ENCODE measurements at regions not wholly inside any gene's neighbourhood (a gene's known extent, or its start where the extent isn't known, plus 50 kb on each side); places are given as distances from the start of the nearest gene placed in this dataset.

GRCh38 chr1:95169548-95169947, 52.4 kb downstream of the TLCD4 start:
- Histone ChIP-seq H3K79me2 (ENCODE audit: insufficient read depth, low read length) (no peaks in the 10 kb centered on the region), H3K27me3 (ENCODE audit: insufficient read depth, low read length) (no peaks in the 10 kb centered on the region), H4K20me1 (ENCODE audit: insufficient read depth, low read length) (no peaks in the 10 kb centered on the region), H3K9ac (ENCODE audit: low read length) (no peak overlapping the region), H3K4me2 (ENCODE audit: low read length) (no peak overlapping the region), H3K4me3 (ENCODE audit: insufficient read depth, low read depth, low read length) (no peak overlapping the region), H3K4me1 (ENCODE audit: insufficient read depth, low read length) (no peaks in the 10 kb centered on the region), H2AFZ (ENCODE audit: low read depth, low read length) (no peak overlapping the region), H3K9me3 (ENCODE audit: insufficient read depth, low read depth, low read length) (no peaks in the 10 kb centered on the region), H3K27ac (ENCODE audit: low read depth, low read length) (no peak overlapping the region), H3K36me3 (ENCODE audit: insufficient read depth, low read length) (no peaks in the 10 kb centered on the region)
- Mint-ChIP-seq H3K27me3 (ENCODE audit: low read depth, unreplicated experiment) (no peaks in the 10 kb centered on the region), H3K36me3 (ENCODE audit: low read depth, unreplicated experiment) (peaks cover 2% of the 10 kb centered on the region), H3K4me3 (ENCODE audit: unreplicated experiment) (no peak overlapping the region), H3K27ac (ENCODE audit: unreplicated experiment) (no peak overlapping the region), H3K9me3 (ENCODE audit: unreplicated experiment) (peaks cover 10% of the 10 kb centered on the region), H3K4me1 (ENCODE audit: low read depth, unreplicated experiment) (peaks cover 10% of the 10 kb centered on the region)
- FAIRE-seq (no peak), DNase-seq (ENCODE audit: low read depth) (peak; percentile 10)
- TF ChIP-seq EZH2 (IDR thresholded peaks at IDR 0.05; ENCODE audit: insufficient read depth, low read length) (no peak), CTCF (IDR thresholded peaks at IDR 0.05; ENCODE audit: insufficient read depth, low read depth, low read length) (no peak)

- Mint-ChIP-seq H3K4me1 (ENCODE audit: low read depth, unreplicated experiment) (peaks cover 10% of the 10 kb centered on the region), H3K27me3 (ENCODE audit: low read depth, unreplicated experiment) (no peaks in the 10 kb centered on the region), H3K36me3 (ENCODE audit: low read depth, unreplicated experiment) (peaks cover 2% of the 10 kb centered on the region), H3K9me3 (ENCODE audit: unreplicated experiment) (peaks cover 7% of the 10 kb centered on the region), H3K4me3 (ENCODE audit: unreplicated experiment) (no peak overlapping the region), H3K27ac (ENCODE audit: unreplicated experiment) (no peak overlapping the region)
- Histone ChIP-seq H3K79me2 (ENCODE audit: insufficient read depth, low read length) (no peaks in the 10 kb centered on the region), H3K9ac (ENCODE audit: low read length) (no peak overlapping the region), H3K4me2 (ENCODE audit: low read length) (no peak overlapping the region), H3K4me1 (ENCODE audit: insufficient read depth, low read length) (no peaks in the 10 kb centered on the region), H3K27me3 (ENCODE audit: insufficient read depth, low read length) (no peaks in the 10 kb centered on the region), H2AFZ (ENCODE audit: low read depth, low read length) (no peak overlapping the region), H3K9me3 (ENCODE audit: insufficient read depth, low read depth, low read length) (no peaks in the 10 kb centered on the region), H3K27ac (ENCODE audit: low read depth, low read length) (no peak overlapping the region), H3K4me3 (ENCODE audit: insufficient read depth, low read depth, low read length) (no peak overlapping the region), H4K20me1 (ENCODE audit: insufficient read depth, low read length) (no peaks in the 10 kb centered on the region), H3K36me3 (ENCODE audit: insufficient read depth, low read length) (no peaks in the 10 kb centered on the region)
- FAIRE-seq: no peak
- TF ChIP-seq CTCF (IDR thresholded peaks at IDR 0.05; ENCODE audit: insufficient read depth, low read depth, low read length) (no peak), EZH2 (IDR thresholded peaks at IDR 0.05; ENCODE audit: insufficient read depth, low read length) (no peak)
- DNase-seq (ENCODE audit: low read depth): no peak
Observed at GRCh38 chr1:95171270-95172245, 54.4 kb downstream of the TLCD4 start.

GRCh38 chr1:95176861-95177260, 57.1 kb upstream of the RWDD3 start:
- H4K20me1 ChIP-seq (ENCODE audit: insufficient read depth, low read length): no peaks in the 10 kb centered on the region
- no peaks in the 10 kb centered on the region for H3K27me3 ChIP-seq (ENCODE audit: insufficient read depth, low read length)
- DNase-seq (ENCODE audit: low read depth): no peak
- no peak overlapping the region for H3K4me3 ChIP-seq (ENCODE audit: insufficient read depth, low read depth, low read length)
- TF ChIP-seq CTCF (IDR thresholded peaks at IDR 0.05; ENCODE audit: insufficient read depth, low read depth, low read length) (no peak), EZH2 (IDR thresholded peaks at IDR 0.05; ENCODE audit: insufficient read depth, low read length) (no peak)
- H3K9me3 Mint-ChIP-seq (ENCODE audit: unreplicated experiment): no peaks in the 10 kb centered on the region
- no peaks in the 10 kb centered on the region for H3K4me1 Mint-ChIP-seq (ENCODE audit: low read depth, unreplicated experiment)
- H3K79me2 ChIP-seq (ENCODE audit: insufficient read depth, low read length): no peaks in the 10 kb centered on the region
- H3K27ac ChIP-seq (ENCODE audit: low read depth, low read length): no peak overlapping the region
- no peak overlapping the region for H3K4me3 Mint-ChIP-seq (ENCODE audit: unreplicated experiment)
- H3K9ac ChIP-seq (ENCODE audit: low read length): no peak overlapping the region
- no peaks in the 10 kb centered on the region for H3K36me3 ChIP-seq (ENCODE audit: insufficient read depth, low read length)
- no peaks in the 10 kb centered on the region for H3K27me3 Mint-ChIP-seq (ENCODE audit: low read depth, unreplicated experiment)
- no peaks in the 10 kb centered on the region for H3K4me1 ChIP-seq (ENCODE audit: insufficient read depth, low read length)
- no peaks in the 10 kb centered on the region for H3K36me3 Mint-ChIP-seq (ENCODE audit: low read depth, unreplicated experiment)
- no peak overlapping the region for H3K4me2 ChIP-seq (ENCODE audit: low read length)
- H3K27ac Mint-ChIP-seq (ENCODE audit: unreplicated experiment): no peak overlapping the region
- H3K9me3 ChIP-seq (ENCODE audit: insufficient read depth, low read depth, low read length): no peaks in the 10 kb centered on the region
- no peak for FAIRE-seq
- no peak overlapping the region for H2AFZ ChIP-seq (ENCODE audit: low read depth, low read length)

All from astrocyte (in vitro differentiated cells and primary cell).